ENCODE measurements at regions not wholly inside any gene's neighbourhood (a gene's known extent, or its start where the extent isn't known, plus 50 kb on each side); places are given as distances from the start of the nearest gene placed in this dataset.

- TF ChIP-seq CTCF (IDR thresholded peaks at IDR 0.05), result no peak
- DNase-seq, result no peak
- Histone ChIP-seq H3K4me1 (no peaks in the 10 kb centered on the region), H3K27me3 (no peaks in the 10 kb centered on the region), H3K9me3 (no peaks in the 10 kb centered on the region), H3K27ac (no peak overlapping the region), H3K4me3 (no peak overlapping the region), H3K36me3 (no peaks in the 10 kb centered on the region)
- intact Hi-C loops (cut with DNase I; ENCODE audit: low total_unique reads), result no loop called here
Observed at GRCh38 chr4:138501614-138502013, 259.5 kb upstream of the SLC7A11 start.

- Histone ChIP-seq H3K27ac (no peak overlapping the region), H3K4me1 (no peaks in the 10 kb centered on the region), H3K4me3 (no peak overlapping the region), H3K36me3 (no peaks in the 10 kb centered on the region), H3K9me3 (no peaks in the 10 kb centered on the region), H3K27me3 (no peaks in the 10 kb centered on the region)
- no peak for DNase-seq
- TF ChIP-seq POLR2A (IDR thresholded peaks at IDR 0.05) (no peak), CTCF (IDR thresholded peaks at IDR 0.05) (no peak)
- intact Hi-C loops (cut with DNase I; ENCODE audit: low total_unique reads), result no loop called here
Observed at GRCh38 chr4:138500869-138501268, 258.7 kb upstream of the SLC7A11 start.

- Histone ChIP-seq H3K4me3 (no peak overlapping the region), H3K27ac (no peak overlapping the region), H3K36me3 (no peaks in the 10 kb centered on the region), H3K4me1 (no peaks in the 10 kb centered on the region), H3K27me3 (no peaks in the 10 kb centered on the region), H3K9me3 (no peaks in the 10 kb centered on the region)
- intact Hi-C loops (cut with DNase I; ENCODE audit: low total_unique reads), result no loop called here
- DNase-seq, result no peak
- no peak for TF ChIP-seq POLR2A (IDR thresholded peaks at IDR 0.05)
- no peak for TF ChIP-seq CTCF (IDR thresholded peaks at IDR 0.05)
Observed at GRCh38 chr4:138499627-138500026, 257.5 kb upstream of the SLC7A11 start.

- Histone ChIP-seq H3K36me3 (no peaks in the 10 kb centered on the region), H3K27ac (no peak overlapping the region), H3K27me3 (no peaks in the 10 kb centered on the region), H3K9me3 (no peaks in the 10 kb centered on the region), H3K4me3 (no peak overlapping the region), H3K4me1 (no peaks in the 10 kb centered on the region)
- DNase-seq, result no peak
- intact Hi-C loops (cut with DNase I; ENCODE audit: low total_unique reads), result no loop called here
- TF ChIP-seq POLR2A (IDR thresholded peaks at IDR 0.05), result no peak
- no peak for TF ChIP-seq CTCF (IDR thresholded peaks at IDR 0.05)
Observed at GRCh38 chr4:138494931-138495330, 252.8 kb upstream of the SLC7A11 start.

- no peak for DNase-seq
- Histone ChIP-seq H3K36me3 (no peaks in the 10 kb centered on the region), H3K9me3 (no peaks in the 10 kb centered on the region), H3K27ac (no peak overlapping the region), H3K4me1 (no peaks in the 10 kb centered on the region), H3K4me3 (no peak overlapping the region), H3K27me3 (no peaks in the 10 kb centered on the region)
- intact Hi-C loops (cut with DNase I; ENCODE audit: low total_unique reads), result no loop called here
- TF ChIP-seq POLR2A (IDR thresholded peaks at IDR 0.05) (no peak), CTCF (IDR thresholded peaks at IDR 0.05) (no peak)
Observed at GRCh38 chr4:138494116-138494515, 252.0 kb upstream of the SLC7A11 start.

Measured in uterus (tissue), 3 donors.